ENCODE measurements at regions not wholly inside any gene's neighbourhood (a gene's known extent, or its start where the extent isn't known, plus 50 kb on each side); places are given as distances from the start of the nearest gene placed in this dataset.

DNA sequence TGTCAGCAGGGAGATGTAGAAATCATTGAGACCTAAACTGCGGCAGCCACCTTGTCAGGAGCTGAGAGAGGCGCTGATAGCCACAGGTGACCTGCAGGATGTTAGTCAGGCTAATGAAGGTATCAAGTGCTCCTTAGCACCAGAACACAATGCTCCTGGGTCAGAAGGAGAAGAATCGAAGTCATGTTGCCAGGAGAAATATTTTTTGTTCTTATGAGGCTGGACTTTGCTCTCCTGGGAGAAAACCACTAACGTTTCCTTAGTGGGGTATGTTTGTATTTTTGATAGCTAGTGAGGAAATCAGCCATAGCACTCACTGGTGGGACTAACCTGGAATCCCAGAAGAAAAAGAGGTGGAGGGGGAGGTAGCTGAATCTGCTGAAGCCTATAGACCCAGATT is 120.9 kb upstream of the LRFN2 start:
- DNase-seq (ENCODE audit: low read depth, low spot score) (no peak), FAIRE-seq (no peak)
- no peaks in the 10 kb centered on the region for H4K20me1 ChIP-seq (replicated peaks; ENCODE audit: control insufficient read depth, extremely low read depth, insufficient read depth, low read length)
- no peak overlapping the region for H2AFZ ChIP-seq (ENCODE audit: low read depth, low read length)
- no peaks in the 10 kb centered on the region for H3K27me3 ChIP-seq (ENCODE audit: control insufficient read depth in 2 of 2, insufficient read depth in 2 of 2, low read length in 2 of 2)
- intact Hi-C loops (cut with micrococcal nuclease) (no loop called here), dilution Hi-C loops (cut with MboI; ENCODE audit: extremely low pct_ligation_motif_present, low sequenced_read_pairs) (no loop called here)
- no peak overlapping the region for H3K4me3 ChIP-seq (replicated peaks in 1 of 3; ENCODE audit: insufficient read depth in 1 of 3, low read depth in 1 of 3, low read length in 3 of 3)
- ChIA-PET POLR2A (no interaction called here), CTCF (interaction anchor here (1.1 kb wide), 1 partner anchor 14 kb away, joined by 3 read pairs; no protein-coding TSS in a partner anchor)
- no peaks in the 10 kb centered on the region for H3K4me1 ChIP-seq (ENCODE audit: control insufficient read depth, extremely low read depth, insufficient read depth, low read length)
- H3K27ac ChIP-seq (ENCODE audit: insufficient read depth, low read depth, low read length) = no peak overlapping the region
- no peaks in the 10 kb centered on the region for H3K36me3 ChIP-seq (ENCODE audit: control insufficient read depth in 2 of 2, extremely low read depth in 1 of 2, insufficient read depth in 2 of 2, low read length in 2 of 2)
- H3K4me2 ChIP-seq (ENCODE audit: insufficient read depth, low read length) = no peak overlapping the region
- no peak overlapping the region for H3K9ac ChIP-seq (replicated peaks; ENCODE audit: extremely low read depth, insufficient read depth, low read length)
- H3K9me1 ChIP-seq (replicated peaks; ENCODE audit: control insufficient read depth, extremely low read depth, insufficient read depth, low read length) = no peaks in the 10 kb centered on the region
- H3K79me2 ChIP-seq (ENCODE audit: control insufficient read depth, insufficient read depth, low read length) = no peaks in the 10 kb centered on the region
- H3K9me3 ChIP-seq (replicated peaks; ENCODE audit: control insufficient read depth, insufficient read depth, low read length) = no peaks in the 10 kb centered on the region
- TF ChIP-seq, protein P1, sequence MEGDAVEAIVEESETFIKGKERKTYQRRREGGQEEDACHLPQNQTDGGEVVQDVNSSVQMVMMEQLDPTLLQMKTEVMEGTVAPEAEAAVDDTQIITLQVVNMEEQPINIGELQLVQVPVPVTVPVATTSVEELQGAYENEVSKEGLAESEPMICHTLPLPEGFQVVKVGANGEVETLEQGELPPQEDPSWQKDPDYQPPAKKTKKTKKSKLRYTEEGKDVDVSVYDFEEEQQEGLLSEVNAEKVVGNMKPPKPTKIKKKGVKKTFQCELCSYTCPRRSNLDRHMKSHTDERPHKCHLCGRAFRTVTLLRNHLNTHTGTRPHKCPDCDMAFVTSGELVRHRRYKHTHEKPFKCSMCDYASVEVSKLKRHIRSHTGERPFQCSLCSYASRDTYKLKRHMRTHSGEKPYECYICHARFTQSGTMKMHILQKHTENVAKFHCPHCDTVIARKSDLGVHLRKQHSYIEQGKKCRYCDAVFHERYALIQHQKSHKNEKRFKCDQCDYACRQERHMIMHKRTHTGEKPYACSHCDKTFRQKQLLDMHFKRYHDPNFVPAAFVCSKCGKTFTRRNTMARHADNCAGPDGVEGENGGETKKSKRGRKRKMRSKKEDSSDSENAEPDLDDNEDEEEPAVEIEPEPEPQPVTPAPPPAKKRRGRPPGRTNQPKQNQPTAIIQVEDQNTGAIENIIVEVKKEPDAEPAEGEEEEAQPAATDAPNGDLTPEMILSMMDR (IDR thresholded peaks at IDR 0.05; ENCODE audit: extremely low read depth in 1 of 2, insufficient read depth in 1 of 2, low read depth in 1 of 2, low read length in 2 of 2) = no peak
- TF ChIP-seq POLR2A (IDR thresholded peaks at IDR 0.05; ENCODE audit: low read depth, low read length) (no peak), MYC (IDR thresholded peaks at IDR 0.05; ENCODE audit: low read depth, low read length) (no peak)
- BruUV-seq (replicated peaks) = no TSS peak

GRCh38 chr6:40706178-40706577 is 119.0 kb upstream of the LRFN2 start:
- Histone ChIP-seq H3K4me2 (ENCODE audit: insufficient read depth, low read length) (no peak overlapping the region), H3K4me3 (replicated peaks in 1 of 3; ENCODE audit: insufficient read depth in 1 of 3, low read depth in 1 of 3, low read length in 3 of 3) (no peak overlapping the region), H3K4me1 (ENCODE audit: control insufficient read depth, extremely low read depth, insufficient read depth, low read length) (no peaks in the 10 kb centered on the region), H3K9me3 (replicated peaks; ENCODE audit: control insufficient read depth, insufficient read depth, low read length) (no peaks in the 10 kb centered on the region), H3K79me2 (ENCODE audit: control insufficient read depth, insufficient read depth, low read length) (no peaks in the 10 kb centered on the region), H3K27ac (ENCODE audit: insufficient read depth, low read depth, low read length) (no peak overlapping the region), H3K27me3 (ENCODE audit: control insufficient read depth in 2 of 2, insufficient read depth in 2 of 2, low read length in 2 of 2) (no peaks in the 10 kb centered on the region), H2AFZ (ENCODE audit: low read depth, low read length) (no peak overlapping the region), H3K9me1 (replicated peaks; ENCODE audit: control insufficient read depth, extremely low read depth, insufficient read depth, low read length) (no peaks in the 10 kb centered on the region), H4K20me1 (replicated peaks; ENCODE audit: control insufficient read depth, extremely low read depth, insufficient read depth, low read length) (no peaks in the 10 kb centered on the region), H3K9ac (replicated peaks; ENCODE audit: extremely low read depth, insufficient read depth, low read length) (no peak overlapping the region), H3K36me3 (ENCODE audit: control insufficient read depth in 2 of 2, extremely low read depth in 1 of 2, insufficient read depth in 2 of 2, low read length in 2 of 2) (no peaks in the 10 kb centered on the region)
- intact Hi-C loops (cut with micrococcal nuclease) = no loop called here
- FAIRE-seq (no peak), DNase-seq (ENCODE audit: low read depth, low spot score) (no peak)
- TF ChIP-seq EZH2 (IDR thresholded peaks at IDR 0.05; ENCODE audit: borderline replicate concordance, low read depth, low read length, severe bottlenecking) = no peak
- no peak for TF ChIP-seq FOS (IDR thresholded peaks at IDR 0.05; ENCODE audit: borderline replicate concordance, insufficient read depth, low read length)
- TF ChIP-seq GATA2 (IDR thresholded peaks at IDR 0.05; ENCODE audit: insufficient read depth, insufficient read length, low read depth, low read length) = no peak
- TF ChIP-seq, protein P2, sequence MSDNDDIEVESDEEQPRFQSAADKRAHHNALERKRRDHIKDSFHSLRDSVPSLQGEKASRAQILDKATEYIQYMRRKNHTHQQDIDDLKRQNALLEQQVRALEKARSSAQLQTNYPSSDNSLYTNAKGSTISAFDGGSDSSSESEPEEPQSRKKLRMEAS (IDR thresholded peaks at IDR 0.05; ENCODE audit: insufficient read depth, insufficient read length) = no peak
- TF ChIP-seq JUN (IDR thresholded peaks at IDR 0.05; ENCODE audit: borderline replicate concordance, insufficient read depth, insufficient read length, low read depth) = no peak
- no TSS peak for BruUV-seq (replicated peaks)
- ChIA-PET POLR2A (no interaction called here), CTCF (interaction anchor here (0.9 kb wide), 1 partner anchor 12 kb away, joined by 3 read pairs; no protein-coding TSS in a partner anchor)
- dilution Hi-C loops (cut with MboI; ENCODE audit: extremely low pct_ligation_motif_present, low sequenced_read_pairs) = no loop called here
